Activated naive CD4-positive, alpha-beta T cell treated with anti-CD3 and anti-CD28 coated beads, Interleukin-2, amount 50 U/mL, for 24 hours (primary cell): ENCODE measurements at regions not wholly inside any gene's neighbourhood (a gene's known extent, or its start where the extent isn't known, plus 50 kb on each side); places are given as distances from the start of the nearest gene placed in this dataset.
"Not testable (repeated sequence)": the region's sequence is repeated elsewhere in the genome, so short reads cannot be mapped to it uniquely, and the experiment has no call there.

ENCODE experiments used
- H3K27ac Mint-ChIP-seq: one replicate; pipeline ENCODE4 v1.8.0; 2021; ENCODE audit warnings: mild to moderate bottlenecking, mixed read lengths
- H3K27me3 Mint-ChIP-seq: one replicate; pipeline ENCODE4 v1.8.0; 2021; ENCODE audit warnings: mixed read lengths
- H3K36me3 Mint-ChIP-seq: one replicate; pipeline ENCODE4 v1.8.0; 2021; ENCODE audit warnings: mixed read lengths
- H3K4me1 Mint-ChIP-seq: one replicate; pipeline ENCODE4 v1.8.0; 2021; ENCODE audit warnings: mixed read lengths
- H3K4me3 Mint-ChIP-seq: one replicate; pipeline ENCODE4 v1.8.0; 2021; ENCODE audit warnings: mild to moderate bottlenecking, mixed read lengths
- H3K9me3 Mint-ChIP-seq: one replicate; pipeline ENCODE4 v1.8.0; 2021; ENCODE audit warnings: mixed read lengths

GRCh38 chr3:79954756-79955155 lies 187.0 kb upstream of the ROBO1 start:
- Mint-ChIP-seq H3K27me3 (no peaks in the 10 kb centered on the region), H3K9me3 (no peaks in the 10 kb centered on the region), H3K4me3 (no peak overlapping the region), H3K27ac (no peak overlapping the region), H3K36me3 (no peaks in the 10 kb centered on the region), H3K4me1 (no peaks in the 10 kb centered on the region)

- no peaks in the 10 kb centered on the region for H3K27me3 Mint-ChIP-seq
- no peak overlapping the region for H3K27ac Mint-ChIP-seq
- H3K9me3 Mint-ChIP-seq, result peaks cover 5% of the 10 kb centered on the region
- no peaks in the 10 kb centered on the region for H3K4me1 Mint-ChIP-seq
- H3K36me3 Mint-ChIP-seq, result no peaks in the 10 kb centered on the region
- H3K4me3 Mint-ChIP-seq, result no peak overlapping the region
Observed at GRCh38 chr3:79953591-79954101, 185.8 kb upstream of the ROBO1 start.

GRCh38 chr3:79951426-79951825 lies 183.6 kb upstream of the ROBO1 start:
- H3K4me3 Mint-ChIP-seq, H3K9me3 Mint-ChIP-seq, H3K27ac Mint-ChIP-seq, H3K36me3 Mint-ChIP-seq, H3K27me3 Mint-ChIP-seq, H3K4me1 Mint-ChIP-seq: not testable (repeated sequence)

GRCh38 chr3:79947957-79948356 lies 180.2 kb upstream of the ROBO1 start:
- no peak overlapping the region for H3K27ac Mint-ChIP-seq
- no peaks in the 10 kb centered on the region for H3K36me3 Mint-ChIP-seq
- no peaks in the 10 kb centered on the region for H3K27me3 Mint-ChIP-seq
- H3K4me1 Mint-ChIP-seq, result no peaks in the 10 kb centered on the region
- peaks cover 7% of the 10 kb centered on the region for H3K9me3 Mint-ChIP-seq
- no peak overlapping the region for H3K4me3 Mint-ChIP-seq

GRCh38 chr3:79947469-79947868 lies 179.7 kb upstream of the ROBO1 start:
- no peaks in the 10 kb centered on the region for H3K27me3 Mint-ChIP-seq
- H3K4me1 Mint-ChIP-seq, result no peaks in the 10 kb centered on the region
- H3K27ac Mint-ChIP-seq, result no peak overlapping the region
- H3K9me3 Mint-ChIP-seq, result peaks cover 7% of the 10 kb centered on the region
- H3K36me3 Mint-ChIP-seq, result no peaks in the 10 kb centered on the region
- no peak overlapping the region for H3K4me3 Mint-ChIP-seq

- Mint-ChIP-seq H3K4me1 (no peaks in the 10 kb centered on the region), H3K36me3 (no peaks in the 10 kb centered on the region), H3K27me3 (no peaks in the 10 kb centered on the region), H3K9me3 (no peaks in the 10 kb centered on the region), H3K4me3 (no peak overlapping the region), H3K27ac (no peak overlapping the region)
Observed at GRCh38 chr3:79937567-79937966, 169.8 kb upstream of the ROBO1 start.

GRCh38 chr3:79930196-79930595 lies 162.4 kb upstream of the ROBO1 start:
- no peaks in the 10 kb centered on the region for H3K9me3 Mint-ChIP-seq
- no peak overlapping the region for H3K4me3 Mint-ChIP-seq
- no peaks in the 10 kb centered on the region for H3K4me1 Mint-ChIP-seq
- no peaks in the 10 kb centered on the region for H3K27me3 Mint-ChIP-seq
- no peaks in the 10 kb centered on the region for H3K36me3 Mint-ChIP-seq
- no peak overlapping the region for H3K27ac Mint-ChIP-seq

- H3K27me3 Mint-ChIP-seq, result no peaks in the 10 kb centered on the region
- H3K27ac Mint-ChIP-seq, result no peak overlapping the region
- H3K4me1 Mint-ChIP-seq, result no peaks in the 10 kb centered on the region
- H3K9me3 Mint-ChIP-seq, result no peaks in the 10 kb centered on the region
- H3K36me3 Mint-ChIP-seq, result no peaks in the 10 kb centered on the region
- no peak overlapping the region for H3K4me3 Mint-ChIP-seq
Observed at GRCh38 chr3:79928687-79929408, 161.1 kb upstream of the ROBO1 start.

- Mint-ChIP-seq H3K4me1 (no peaks in the 10 kb centered on the region), H3K9me3 (no peaks in the 10 kb centered on the region), H3K4me3 (no peak overlapping the region), H3K36me3 (no peaks in the 10 kb centered on the region), H3K27me3 (no peaks in the 10 kb centered on the region), H3K27ac (no peak overlapping the region)
Observed at GRCh38 chr3:79926522-79926921, 158.7 kb upstream of the ROBO1 start.

GRCh38 chr3:79922633-79923032 lies 154.8 kb upstream of the ROBO1 start:
- no peaks in the 10 kb centered on the region for H3K27me3 Mint-ChIP-seq
- no peaks in the 10 kb centered on the region for H3K4me1 Mint-ChIP-seq
- no peaks in the 10 kb centered on the region for H3K9me3 Mint-ChIP-seq
- H3K4me3 Mint-ChIP-seq, result no peak overlapping the region
- no peak overlapping the region for H3K27ac Mint-ChIP-seq
- no peaks in the 10 kb centered on the region for H3K36me3 Mint-ChIP-seq

- H3K4me1 Mint-ChIP-seq, result no peaks in the 10 kb centered on the region
- H3K4me3 Mint-ChIP-seq, result no peak overlapping the region
- no peaks in the 10 kb centered on the region for H3K36me3 Mint-ChIP-seq
- H3K27ac Mint-ChIP-seq, result no peak overlapping the region
- H3K27me3 Mint-ChIP-seq, result no peaks in the 10 kb centered on the region
- H3K9me3 Mint-ChIP-seq, result peaks cover 12% of the 10 kb centered on the region
Observed at GRCh38 chr3:79917561-79917960, 149.8 kb upstream of the ROBO1 start.

GRCh38 chr3:79910337-79910736 lies 142.5 kb upstream of the ROBO1 start:
- H3K9me3 Mint-ChIP-seq, result peaks cover 11% of the 10 kb centered on the region
- H3K36me3 Mint-ChIP-seq, result no peaks in the 10 kb centered on the region
- no peak overlapping the region for H3K27ac Mint-ChIP-seq
- no peak overlapping the region for H3K4me3 Mint-ChIP-seq
- no peaks in the 10 kb centered on the region for H3K27me3 Mint-ChIP-seq
- H3K4me1 Mint-ChIP-seq, result no peaks in the 10 kb centered on the region

GRCh38 chr3:79906106-79906505 lies 138.3 kb upstream of the ROBO1 start:
- Mint-ChIP-seq H3K27ac (no peak overlapping the region), H3K36me3 (no peaks in the 10 kb centered on the region), H3K4me1 (no peaks in the 10 kb centered on the region), H3K27me3 (no peaks in the 10 kb centered on the region), H3K4me3 (no peak overlapping the region), H3K9me3 (peaks cover 4% of the 10 kb centered on the region)

GRCh38 chr3:79902151-79902550 lies 134.4 kb upstream of the ROBO1 start:
- Mint-ChIP-seq H3K4me1 (no peaks in the 10 kb centered on the region), H3K27me3 (no peaks in the 10 kb centered on the region), H3K27ac (no peak overlapping the region), H3K36me3 (no peaks in the 10 kb centered on the region), H3K9me3 (peaks cover 5% of the 10 kb centered on the region), H3K4me3 (no peak overlapping the region)

GRCh38 chr3:79898907-79899306 lies 131.1 kb upstream of the ROBO1 start:
- Mint-ChIP-seq H3K36me3 (no peaks in the 10 kb centered on the region), H3K9me3 (peaks cover 5% of the 10 kb centered on the region), H3K4me3 (no peak overlapping the region), H3K27ac (no peak overlapping the region), H3K4me1 (no peaks in the 10 kb centered on the region), H3K27me3 (no peaks in the 10 kb centered on the region)

GRCh38 chr3:79896086-79896485 lies 128.3 kb upstream of the ROBO1 start:
- Mint-ChIP-seq H3K27ac (no peak overlapping the region), H3K4me1 (no peaks in the 10 kb centered on the region), H3K4me3 (no peak overlapping the region), H3K36me3 (no peaks in the 10 kb centered on the region), H3K9me3 (peaks cover 5% of the 10 kb centered on the region), H3K27me3 (no peaks in the 10 kb centered on the region)

- Mint-ChIP-seq H3K4me1 (no peaks in the 10 kb centered on the region), H3K9me3 (peaks cover 4% of the 10 kb centered on the region), H3K27ac (no peak overlapping the region), H3K27me3 (no peaks in the 10 kb centered on the region), H3K36me3 (no peaks in the 10 kb centered on the region), H3K4me3 (no peak overlapping the region)
Observed at GRCh38 chr3:79887213-79887612, 119.4 kb upstream of the ROBO1 start.
